NCI-H2107 treated with DMSO at 0.1 percent for 48 hours (cell line): ENCODE measurements at regions not wholly inside any gene's neighbourhood (a gene's known extent, or its start where the extent isn't known, plus 50 kb on each side); places are given as distances from the start of the nearest gene placed in this dataset.
A peak's percentile ranks its signal among the peaks of the same experiment; 100 is the strongest.

ENCODE experiments used
- DNase-seq: peaks from one replicate; lab custom pipeline; 2025; ENCODE audit not compliant: unreplicated experiment; lab: John Stamatoyannopoulos, UW

GRCh38 chrX:30414144-30414543, 105.0 kb upstream of the NR0B1 start:
- no peak for DNase-seq

- no peak for DNase-seq
Measured at GRCh38 chrX:30402366-30402765, 93.2 kb upstream of the NR0B1 start.

GRCh38 chrX:30388325-30388724, 79.1 kb upstream of the NR0B1 start:
- DNase-seq = no peak

- DNase-seq = no peak
Measured at GRCh38 chrX:30373951-30374350, 64.8 kb upstream of the NR0B1 start.

GRCh38 chrX:30373479-30373878, 64.3 kb upstream of the NR0B1 start:
- no peak for DNase-seq

GRCh38 chrX:30364229-30364628, 55.0 kb upstream of the NR0B1 start:
- peak; percentile 74 for DNase-seq
